ENCODE measurements at regions not wholly inside any gene's neighbourhood (a gene's known extent, or its start where the extent isn't known, plus 50 kb on each side); places are given as distances from the start of the nearest gene placed in this dataset.

DNA sequence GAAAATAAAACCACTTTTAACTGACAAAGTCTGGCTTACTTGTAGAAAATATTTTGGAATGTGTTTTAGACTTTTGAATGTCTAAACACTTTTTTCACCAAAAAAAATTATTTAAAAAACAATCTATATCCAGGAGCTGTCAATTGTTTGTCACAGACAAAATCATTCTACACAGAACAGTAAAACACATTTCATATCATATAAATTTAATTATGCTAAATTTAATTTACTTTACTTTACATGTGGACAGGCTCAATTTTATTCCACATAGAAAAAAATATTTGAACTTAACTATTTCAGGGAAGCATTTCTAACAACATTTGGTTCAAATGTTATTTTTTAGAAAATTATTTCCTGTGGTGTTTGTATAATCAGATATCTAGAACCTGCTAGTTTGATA lies 1417.0 kb downstream of the ZPLD1 start:
- TF ChIP-seq TARDBP (IDR thresholded peaks at IDR 0.05) (no peak), SP1 (IDR thresholded peaks at IDR 0.05) (no peak), FOXM1 (IDR thresholded peaks at IDR 0.05; ENCODE audit: borderline replicate concordance) (no peak), BHLHE40 (IDR thresholded peaks at IDR 0.05; ENCODE audit: borderline replicate concordance) (no peak), HDGF (IDR thresholded peaks at IDR 0.05; ENCODE audit: borderline replicate concordance) (no peak), FOXK2 (IDR thresholded peaks at IDR 0.05) (no peak), ZNF384 (IDR thresholded peaks at IDR 0.05) (no peak), ELF4 (IDR thresholded peaks at IDR 0.05) (no peak), FOXA1 (IDR thresholded peaks at IDR 0.05) (no peak), CTBP1 (IDR thresholded peaks at IDR 0.05; ENCODE audit: borderline replicate concordance) (no peak), NFRKB (IDR thresholded peaks at IDR 0.05) (no peak), ARNT (IDR thresholded peaks at IDR 0.05) (no peak), SUZ12 (IDR thresholded peaks at IDR 0.05) (no peak)
- TF ChIP-seq, protein P1, sequence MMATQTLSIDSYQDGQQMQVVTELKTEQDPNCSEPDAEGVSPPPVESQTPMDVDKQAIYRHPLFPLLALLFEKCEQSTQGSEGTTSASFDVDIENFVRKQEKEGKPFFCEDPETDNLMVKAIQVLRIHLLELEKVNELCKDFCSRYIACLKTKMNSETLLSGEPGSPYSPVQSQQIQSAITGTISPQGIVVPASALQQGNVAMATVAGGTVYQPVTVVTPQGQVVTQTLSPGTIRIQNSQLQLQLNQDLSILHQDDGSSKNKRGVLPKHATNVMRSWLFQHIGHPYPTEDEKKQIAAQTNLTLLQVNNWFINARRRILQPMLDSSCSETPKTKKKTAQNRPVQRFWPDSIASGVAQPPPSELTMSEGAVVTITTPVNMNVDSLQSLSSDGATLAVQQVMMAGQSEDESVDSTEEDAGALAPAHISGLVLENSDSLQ (IDR thresholded peaks at IDR 0.05) = no peak

Data from HEK293T (cell line).